ENCODE measurements at regions not wholly inside any gene's neighbourhood (a gene's known extent, or its start where the extent isn't known, plus 50 kb on each side); places are given as distances from the start of the nearest gene placed in this dataset.

DNA sequence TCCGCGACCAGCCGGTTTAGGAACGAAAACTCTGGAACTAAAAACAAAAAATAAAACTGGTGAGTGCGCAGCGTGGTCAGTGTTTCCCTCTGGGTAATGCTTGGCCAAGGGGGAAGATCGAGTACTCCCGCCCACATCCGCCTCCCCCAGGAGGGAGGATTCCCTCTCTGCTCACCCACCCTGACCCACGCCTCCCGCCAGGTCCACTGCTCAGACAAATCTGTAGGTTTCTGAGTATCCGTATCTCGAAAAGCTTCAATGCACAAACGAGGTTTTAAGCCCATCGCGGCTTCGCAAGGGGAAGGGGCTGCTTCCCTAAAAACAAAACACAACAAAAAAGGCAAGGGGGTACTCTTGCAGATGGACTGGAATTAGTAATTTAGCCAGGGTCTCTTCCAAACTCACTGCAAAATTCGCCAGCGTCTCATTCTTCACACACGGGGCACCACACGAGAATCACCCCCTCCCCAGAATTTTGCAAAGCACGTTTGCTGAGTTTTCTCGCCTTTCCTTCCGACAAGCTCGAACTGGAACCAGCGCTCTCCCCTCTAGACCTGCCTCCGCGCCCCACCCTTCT, 75.2 kb downstream of the INSIG1 start:
- TF ChIP-seq, protein P1, sequence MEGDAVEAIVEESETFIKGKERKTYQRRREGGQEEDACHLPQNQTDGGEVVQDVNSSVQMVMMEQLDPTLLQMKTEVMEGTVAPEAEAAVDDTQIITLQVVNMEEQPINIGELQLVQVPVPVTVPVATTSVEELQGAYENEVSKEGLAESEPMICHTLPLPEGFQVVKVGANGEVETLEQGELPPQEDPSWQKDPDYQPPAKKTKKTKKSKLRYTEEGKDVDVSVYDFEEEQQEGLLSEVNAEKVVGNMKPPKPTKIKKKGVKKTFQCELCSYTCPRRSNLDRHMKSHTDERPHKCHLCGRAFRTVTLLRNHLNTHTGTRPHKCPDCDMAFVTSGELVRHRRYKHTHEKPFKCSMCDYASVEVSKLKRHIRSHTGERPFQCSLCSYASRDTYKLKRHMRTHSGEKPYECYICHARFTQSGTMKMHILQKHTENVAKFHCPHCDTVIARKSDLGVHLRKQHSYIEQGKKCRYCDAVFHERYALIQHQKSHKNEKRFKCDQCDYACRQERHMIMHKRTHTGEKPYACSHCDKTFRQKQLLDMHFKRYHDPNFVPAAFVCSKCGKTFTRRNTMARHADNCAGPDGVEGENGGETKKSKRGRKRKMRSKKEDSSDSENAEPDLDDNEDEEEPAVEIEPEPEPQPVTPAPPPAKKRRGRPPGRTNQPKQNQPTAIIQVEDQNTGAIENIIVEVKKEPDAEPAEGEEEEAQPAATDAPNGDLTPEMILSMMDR (IDR thresholded peaks at IDR 0.05): no peak
- TF ChIP-seq POLR2A (IDR thresholded peaks at IDR 0.05) (no peak), POLR2AphosphoS5 (IDR thresholded peaks at IDR 0.05) (no peak), EP300 (IDR thresholded peaks at IDR 0.05) (no peak)
